CD8-positive, alpha-beta memory T cell (primary cell): ENCODE measurements at regions not wholly inside any gene's neighbourhood (a gene's known extent, or its start where the extent isn't known, plus 50 kb on each side); places are given as distances from the start of the nearest gene placed in this dataset.
A peak's percentile ranks its signal among the peaks of the same experiment; 100 is the strongest.

Source experiments
- CTCF ChIA-PET: fragments of 350-600 bp; sonication (Branson Sonifier 250); formaldehyde crosslinking; loops from one replicate; lab custom pipeline; 2021; ENCODE audit warnings: antibody characterized with exemption; lab: Charles Lee
- POLR2A ChIA-PET: fragments of 350-600 bp; sonication (Branson Sonifier 250); formaldehyde crosslinking; loops from one replicate; lab custom pipeline; 2021; ENCODE audit warnings: antibody characterized with exemption; lab: Charles Lee
- DNase-seq, 5 donors: peaks; one replicate each; pipeline versions ENCODE4 v3.0.0 to v3.0.0-alpha.2; 2020 to 2022; ENCODE audit warnings: mixed read lengths in 1 of 5
- H3K27ac ChIP-seq: one replicate; pipeline ENCODE4 v1.7.0; 2013; ENCODE audit warnings: low read depth, mild to moderate bottlenecking, low read length, moderate library complexity
- H3K27me3 ChIP-seq: 2 replicates; pipeline ENCODE4 v1.7.0; 2013; ENCODE audit warnings: low read length, mild to moderate bottlenecking; ENCODE audit not compliant: insufficient read depth, poor library complexity, severe bottlenecking
- H3K36me3 ChIP-seq: 2 replicates; pipeline ENCODE4 v1.7.0; 2013; ENCODE audit warnings: mild to moderate bottlenecking, low read length, moderate library complexity; ENCODE audit not compliant: insufficient read depth
- H3K4me1 ChIP-seq: 2 replicates; pipeline ENCODE4 v1.7.0; 2013; ENCODE audit warnings: mild to moderate bottlenecking, low read length, moderate library complexity; ENCODE audit not compliant: insufficient read depth
- H3K4me3 ChIP-seq: 2 replicates; pipeline ENCODE4 v1.7.0; 2013; ENCODE audit warnings: mild to moderate bottlenecking, low read length
- H3K9me3 ChIP-seq: 2 replicates; pipeline ENCODE4 v1.7.0; 2013; ENCODE audit warnings: mild to moderate bottlenecking, low read length
- H3K27ac Mint-ChIP-seq, 8 donors: one replicate each; pipeline ENCODE4 v1.8.0; 2020 to 2021; ENCODE audit warnings: mixed read lengths in 8 of 8, mild to moderate bottlenecking in 6 of 8, inconsistent platforms in 3 of 8, moderate library complexity in 3 of 8
- H3K27me3 Mint-ChIP-seq, 2 donors: one replicate each; pipeline ENCODE4 v1.8.0; 2020 to 2021; ENCODE audit warnings: mixed read lengths in 2 of 2, mild to moderate bottlenecking in 1 of 2, moderate library complexity in 1 of 2
- H3K36me3 Mint-ChIP-seq, 3 donors: one replicate each; pipeline ENCODE4 v1.8.0; 2020 to 2021; ENCODE audit warnings: mixed read lengths in 3 of 3, inconsistent platforms in 1 of 3, mild to moderate bottlenecking in 1 of 3
- H3K4me1 Mint-ChIP-seq, 3 donors: one replicate each; pipeline ENCODE4 v1.8.0; 2020 to 2021; ENCODE audit warnings: mixed read lengths in 3 of 3, inconsistent platforms in 1 of 3, mild to moderate bottlenecking in 1 of 3
- H3K4me3 Mint-ChIP-seq, 7 donors: one replicate each; pipeline ENCODE4 v1.8.0; 2020 to 2021; ENCODE audit warnings: mixed read lengths in 7 of 7, mild to moderate bottlenecking in 6 of 7, moderate library complexity in 4 of 7, inconsistent platforms in 2 of 7
- H3K9me3 Mint-ChIP-seq, 5 donors: one replicate each; pipeline ENCODE4 v1.8.0; 2020 to 2022; ENCODE audit warnings: mixed read lengths in 5 of 5, mild to moderate bottlenecking in 3 of 5, moderate library complexity in 2 of 5, inconsistent platforms in 1 of 5

- Histone ChIP-seq H3K4me1 (no peaks in the 10 kb centered on the region), H3K27ac (no peak overlapping the region), H3K36me3 (no peaks in the 10 kb centered on the region), H3K4me3 (no peak overlapping the region), H3K27me3 (no peaks in the 10 kb centered on the region), H3K9me3 (no peaks in the 10 kb centered on the region)
- Mint-ChIP-seq H3K9me3 (peaks cover 0 to 2% (median 0%) of the 10 kb centered on the region in 5 donors), H3K27me3 (peaks cover 10 to 28% of the 10 kb centered on the region in 2 donors), H3K36me3 (peaks cover 0 to 4% (median 0%) of the 10 kb centered on the region in 3 donors), H3K4me3 (no peak overlapping the region), H3K27ac (no peak overlapping the region), H3K4me1 (no peaks in the 10 kb centered on the region)
- CTCF ChIA-PET, result no interaction called here
- DNase-seq, result no peak
- POLR2A ChIA-PET, result no interaction called here
These were observed 90.5 kb upstream of the TMEM106B start for GRCh38 chr7:12120632-12121031.

GRCh38 chr7:12123172-12123571, 87.9 kb upstream of the TMEM106B start:
- no peaks in the 10 kb centered on the region for H3K4me1 ChIP-seq
- POLR2A ChIA-PET, result no interaction called here
- H3K27ac Mint-ChIP-seq, result no peak overlapping the region

GRCh38 chr7:12124028-12124427, 87.1 kb upstream of the TMEM106B start:
- Histone ChIP-seq H3K4me1 (no peaks in the 10 kb centered on the region), H3K27ac (no peak overlapping the region), H3K9me3 (no peaks in the 10 kb centered on the region), H3K4me3 (no peak overlapping the region), H3K27me3 (no peaks in the 10 kb centered on the region), H3K36me3 (no peaks in the 10 kb centered on the region)
- Mint-ChIP-seq H3K4me1 (no peaks in the 10 kb centered on the region), H3K9me3 (peaks cover 0 to 2% (median 0%) of the 10 kb centered on the region in 5 donors), H3K4me3 (no peak overlapping the region), H3K27me3 (peaks cover 13 to 28% of the 10 kb centered on the region in 2 donors), H3K27ac (no peak overlapping the region), H3K36me3 (peaks cover 0 to 4% (median 0%) of the 10 kb centered on the region in 3 donors)
- ChIA-PET POLR2A (no interaction called here), CTCF (no interaction called here)
- no peak for DNase-seq

More at GRCh38 chr7:12123172-12123571, 87.9 kb upstream of the TMEM106B start:
- Mint-ChIP-seq H3K4me1 (no peaks in the 10 kb centered on the region), H3K27me3 (peaks cover 13 to 28% of the 10 kb centered on the region in 2 donors), H3K4me3 (no peak overlapping the region), H3K36me3 (peaks cover 0 to 4% (median 0%) of the 10 kb centered on the region in 3 donors), H3K9me3 (peaks cover 0 to 2% (median 0%) of the 10 kb centered on the region in 5 donors)
- Histone ChIP-seq H3K4me3 (no peak overlapping the region), H3K9me3 (no peaks in the 10 kb centered on the region), H3K27ac (no peak overlapping the region), H3K27me3 (no peaks in the 10 kb centered on the region), H3K36me3 (no peaks in the 10 kb centered on the region)
- CTCF ChIA-PET, result no interaction called here
- DNase-seq, result no peak

- Mint-ChIP-seq H3K27me3 (peaks cover 14 to 25% of the 10 kb centered on the region in 2 donors), H3K4me1 (peaks cover 12 to 18% (median 13%) of the 10 kb centered on the region in 3 donors), H3K36me3 (no peaks in the 10 kb centered on the region), H3K27ac (no peak overlapping the region), H3K9me3 (peaks cover 0 to 5% (median 0%) of the 10 kb centered on the region in 5 donors), H3K4me3 (no peak overlapping the region)
- Histone ChIP-seq H3K36me3 (no peaks in the 10 kb centered on the region), H3K4me1 (no peaks in the 10 kb centered on the region), H3K27me3 (no peaks in the 10 kb centered on the region), H3K4me3 (no peak overlapping the region), H3K9me3 (no peaks in the 10 kb centered on the region), H3K27ac (no peak overlapping the region)
- POLR2A ChIA-PET, result no interaction called here
- CTCF ChIA-PET, result no interaction called here
- no peak for DNase-seq
These were observed 83.6 kb upstream of the TMEM106B start for GRCh38 chr7:12127455-12127854.

GRCh38 chr7:12130609-12131008, 80.5 kb upstream of the TMEM106B start:
- no peaks in the 10 kb centered on the region for H3K4me1 ChIP-seq
- Mint-ChIP-seq H3K9me3 (peaks cover 0 to 7% (median 0%) of the 10 kb centered on the region in 5 donors), H3K27me3 (peaks cover 4 to 13% of the 10 kb centered on the region in 2 donors), H3K4me1 (peaks cover 12 to 18% (median 13%) of the 10 kb centered on the region in 3 donors), H3K4me3 (no peak overlapping the region), H3K36me3 (no peaks in the 10 kb centered on the region), H3K27ac (peak overlapping the region in 1 of 8 donors; percentile 16)
- no peak overlapping the region for H3K4me3 ChIP-seq
- POLR2A ChIA-PET, result no interaction called here
- no peak for DNase-seq
- H3K27ac ChIP-seq, result no peak overlapping the region
- CTCF ChIA-PET, result no interaction called here
- no peaks in the 10 kb centered on the region for H3K27me3 ChIP-seq
- no peaks in the 10 kb centered on the region for H3K9me3 ChIP-seq
- no peaks in the 10 kb centered on the region for H3K36me3 ChIP-seq

GRCh38 chr7:12131122-12131521, 80.0 kb upstream of the TMEM106B start:
- H3K4me1 ChIP-seq, result no peaks in the 10 kb centered on the region
- ChIA-PET POLR2A (no interaction called here), CTCF (no interaction called here)
- no peak overlapping the region for H3K4me3 ChIP-seq
- H3K27ac ChIP-seq, result no peak overlapping the region
- peak overlapping the region in 1 of 7 donors; percentile 32 for H3K4me3 Mint-ChIP-seq
- H3K27me3 Mint-ChIP-seq, result peaks cover 4 to 10% of the 10 kb centered on the region in 2 donors
- no peaks in the 10 kb centered on the region for H3K27me3 ChIP-seq
- peak overlapping the region in 1 of 8 donors; percentile 16 for H3K27ac Mint-ChIP-seq
- no peaks in the 10 kb centered on the region for H3K36me3 ChIP-seq
- H3K9me3 ChIP-seq, result no peaks in the 10 kb centered on the region
- no peak for DNase-seq
- H3K36me3 Mint-ChIP-seq, result no peaks in the 10 kb centered on the region
- peaks cover 0 to 7% (median 0%) of the 10 kb centered on the region in 5 donors for H3K9me3 Mint-ChIP-seq
- H3K4me1 Mint-ChIP-seq, result peaks cover 12 to 18% (median 13%) of the 10 kb centered on the region in 3 donors

- Mint-ChIP-seq H3K36me3 (no peaks in the 10 kb centered on the region), H3K27ac (no peak overlapping the region), H3K4me3 (no peak overlapping the region), H3K4me1 (peaks cover 13 to 18% (median 17%) of the 10 kb centered on the region in 3 donors), H3K9me3 (peaks cover 0 to 7% (median 0%) of the 10 kb centered on the region in 5 donors), H3K27me3 (peaks cover 9 to 17% of the 10 kb centered on the region in 2 donors)
- ChIA-PET CTCF (no interaction called here), POLR2A (no interaction called here)
- Histone ChIP-seq H3K36me3 (no peaks in the 10 kb centered on the region), H3K4me1 (no peaks in the 10 kb centered on the region), H3K27me3 (no peaks in the 10 kb centered on the region), H3K9me3 (no peaks in the 10 kb centered on the region), H3K4me3 (no peak overlapping the region), H3K27ac (no peak overlapping the region)
- DNase-seq, result no peak
These were observed 77.2 kb upstream of the TMEM106B start for GRCh38 chr7:12133865-12134264.

- Mint-ChIP-seq H3K36me3 (peaks cover 0 to 1% (median 0%) of the 10 kb centered on the region in 3 donors), H3K27ac (no peak overlapping the region)
- POLR2A ChIA-PET, result no interaction called here
These were observed 74.6 kb upstream of the TMEM106B start for GRCh38 chr7:12136523-12136922.

More at GRCh38 chr7:12136523-12136922, 74.6 kb upstream of the TMEM106B start:
- Histone ChIP-seq H3K4me1 (no peaks in the 10 kb centered on the region), H3K27ac (no peak overlapping the region), H3K9me3 (no peaks in the 10 kb centered on the region), H3K36me3 (no peaks in the 10 kb centered on the region), H3K4me3 (no peak overlapping the region), H3K27me3 (no peaks in the 10 kb centered on the region)
- H3K4me3 Mint-ChIP-seq, result no peak overlapping the region
- H3K27me3 Mint-ChIP-seq, result peaks cover 9 to 24% of the 10 kb centered on the region in 2 donors
- DNase-seq, result no peak
- H3K9me3 Mint-ChIP-seq, result peaks cover 0 to 7% (median 0%) of the 10 kb centered on the region in 5 donors
- CTCF ChIA-PET, result no interaction called here
- H3K4me1 Mint-ChIP-seq, result peaks cover 3 to 8% (median 7%) of the 10 kb centered on the region in 3 donors
